DMS114 treated with DMSO at 0.1 percent for 48 hours (cell line): ENCODE measurements at regions not wholly inside any gene's neighbourhood (a gene's known extent, or its start where the extent isn't known, plus 50 kb on each side); places are given as distances from the start of the nearest gene placed in this dataset.

ENCODE experiments used
- DNase-seq: peaks from one replicate; lab custom pipeline; 2025; ENCODE audit not compliant: unreplicated experiment; lab: John Stamatoyannopoulos, UW

- DNase-seq: no peak
These were observed 51.0 kb upstream of the BARX2 start for GRCh38 chr11:129324533-129325175.

- no peak for DNase-seq
These were observed 51.6 kb upstream of the BARX2 start for GRCh38 chr11:129323896-129324502.

GRCh38 chr11:129322941-129323340 lies 52.7 kb upstream of the BARX2 start:
- no peak for DNase-seq

- DNase-seq: no peak
These were observed 54.6 kb upstream of the BARX2 start for GRCh38 chr11:129321076-129321475.

- DNase-seq: no peak
These were observed 55.2 kb upstream of the BARX2 start for GRCh38 chr11:129320494-129320893.

GRCh38 chr11:129319751-129320150 lies 55.9 kb upstream of the BARX2 start:
- no peak for DNase-seq

- DNase-seq: no peak
These were observed 56.4 kb upstream of the BARX2 start for GRCh38 chr11:129319201-129319600.

GRCh38 chr11:129317571-129317970 lies 58.1 kb upstream of the BARX2 start:
- no peak for DNase-seq

GRCh38 chr11:129316781-129317180 lies 58.9 kb upstream of the BARX2 start:
- DNase-seq: no peak

- no peak for DNase-seq
These were observed 59.7 kb upstream of the BARX2 start for GRCh38 chr11:129315781-129316579.

GRCh38 chr11:129314371-129314770 lies 61.3 kb upstream of the BARX2 start:
- DNase-seq: no peak

GRCh38 chr11:129313541-129314297 lies 61.9 kb upstream of the BARX2 start:
- DNase-seq: no peak

- no peak for DNase-seq
These were observed 62.7 kb upstream of the BARX2 start for GRCh38 chr11:129312730-129313503.

- no peak for DNase-seq
These were observed 67.3 kb upstream of the BARX2 start for GRCh38 chr11:129308241-129308865.

GRCh38 chr11:129307162-129307561 lies 68.5 kb upstream of the BARX2 start:
- DNase-seq: no peak

- no peak for DNase-seq
These were observed 73.1 kb upstream of the BARX2 start for GRCh38 chr11:129302386-129303101.

GRCh38 chr11:129300099-129300498 lies 75.5 kb upstream of the BARX2 start:
- DNase-seq: no peak

- DNase-seq: no peak
These were observed 76.7 kb upstream of the BARX2 start for GRCh38 chr11:129298988-129299387.

GRCh38 chr11:129295746-129296145 lies 79.9 kb upstream of the BARX2 start:
- no peak for DNase-seq

- no peak for DNase-seq
These were observed 82.9 kb upstream of the BARX2 start for GRCh38 chr11:129292771-129293170.
